ENCODE measurements at regions not wholly inside any gene's neighbourhood (a gene's known extent, or its start where the extent isn't known, plus 50 kb on each side); places are given as distances from the start of the nearest gene placed in this dataset.

GRCh38 chr5:103389846-103390245 lies 131.3 kb downstream of the MACIR start:
- TF ChIP-seq CTCF (IDR thresholded peaks at IDR 0.05) = no peak
- TF ChIP-seq POLR2AphosphoS5 (IDR thresholded peaks at IDR 0.05; ENCODE audit: low read depth, low read length) = no peak
- TF ChIP-seq SIN3A (IDR thresholded peaks at IDR 0.05; ENCODE audit: borderline replicate concordance, insufficient read depth, low read depth, low read length) = no peak

Data from Panc1 (cell line).